NB4 (cell line): ENCODE measurements at regions not wholly inside any gene's neighbourhood (a gene's known extent, or its start where the extent isn't known, plus 50 kb on each side); places are given as distances from the start of the nearest gene placed in this dataset.

Experiments used
- CTCF ChIP-seq: IDR thresholded peaks from one replicate; pipeline ENCODE4 v1.5.1; 2012; ENCODE audit warnings: low read depth, low read length
- MYC ChIP-seq: IDR thresholded peaks from 2 replicates; pipeline ENCODE4 v1.6.1; 2011; ENCODE audit warnings: low read depth, low read length
- POLR2A ChIP-seq: IDR thresholded peaks from 2 replicates; pipeline ENCODE4 v1.6.1; 2011; ENCODE audit warnings: mild to moderate bottlenecking; ENCODE audit not compliant: insufficient read length; ENCODE audit errors: extremely low read depth

GRCh38 chr10:90328459-90328858, 529.4 kb downstream of the HTR7 start:
- TF ChIP-seq CTCF, result no peak
- no peak for TF ChIP-seq MYC
- no peak for TF ChIP-seq POLR2A
